Left lung (tissue), 4 donors: ENCODE measurements at regions not wholly inside any gene's neighbourhood (a gene's known extent, or its start where the extent isn't known, plus 50 kb on each side); places are given as distances from the start of the nearest gene placed in this dataset.

Experiments used
- ATAC-seq: fragments of 200-7000 bp; cut with Tn5 transposase; one replicate; pipeline ENCODE4 v1.9.1; 2020; ENCODE audit warnings: moderate library complexity
- DNase-seq, 4 donors: peaks; one replicate each; pipeline ENCODE4 v3.0.0-alpha.2; 2013 to 2020
- H3K27ac ChIP-seq, 2 donors: fragments of 200-600 bp; sonication (generic) in 1 of 2; one replicate each; pipeline versions ENCODE4 v1.5.0 to v1.8.0; 2020 to 2021
- H3K27me3 ChIP-seq, 2 donors: fragments of 200-600 bp; sonication (generic) in 1 of 2; one replicate each; pipeline versions ENCODE4 v1.5.0 to v1.8.0; 2020 to 2021
- H3K36me3 ChIP-seq, 2 donors: fragments of 200-600 bp; sonication (generic) in 1 of 2; one replicate each; pipeline versions ENCODE4 v1.5.0 to v1.8.0; 2020 to 2021
- H3K4me1 ChIP-seq, 2 donors: fragments of 200-600 bp; one replicate each; pipeline ENCODE4 v1.8.0; 2021
- H3K4me3 ChIP-seq, 2 donors: fragments of 200-600 bp; sonication (generic) in 1 of 2; one replicate each; pipeline versions ENCODE4 v1.5.0 to v1.8.0; 2020 to 2021; ENCODE audit warnings: mild to moderate bottlenecking in 1 of 2
- H3K9me3 ChIP-seq, 2 donors: fragments of 200-600 bp; sonication (generic) in 1 of 2; one replicate each; pipeline versions ENCODE4 v1.5.0 to v1.8.0; 2020 to 2021
- intact Hi-C, 2 donors: fragments of 100-400 bp; cut with DNase I; formaldehyde crosslinking; loops; one replicate each; pipeline versions ENCODE4 v1.11.2 to v1.14.2; 2022
- TF ChIP-seq, protein P1 (sequence below), 2 donors: fragments of 200-600 bp; sonication (generic) in 1 of 2; IDR thresholded peaks; one replicate each; pipeline versions ENCODE4 v1.5.0 to v1.8.0; 2021; ENCODE audit warnings: antibody characterized with exemption in 2 of 2
- donor health status: DM: no; HTN: yes; CAD: no.
- donor health status: DM: no; HTN: no; CAD: no.

DNA sequence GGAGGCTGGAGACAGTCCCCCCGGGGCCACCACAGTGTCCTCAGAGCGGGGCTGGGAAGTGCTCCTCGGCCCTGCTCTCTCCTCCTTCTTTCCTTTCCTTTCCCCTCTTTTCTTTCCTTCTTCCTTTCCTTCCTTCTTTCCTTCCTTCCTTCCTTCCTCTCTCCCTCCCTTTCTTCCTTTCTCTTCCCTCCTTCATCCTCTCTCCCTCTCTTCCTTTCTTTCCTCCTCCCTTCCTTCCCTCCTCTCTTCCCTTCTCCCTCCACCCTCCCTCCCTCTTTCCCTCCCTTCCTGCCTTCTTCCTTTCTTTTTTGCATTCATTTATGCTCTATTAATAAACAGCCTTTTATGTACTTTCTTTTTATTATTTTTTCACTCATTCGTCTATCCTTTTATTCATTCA lies 127.1 kb upstream of the TCERG1L start:
- Histone ChIP-seq H3K4me3 (no peak overlapping the region), H3K27ac (no peak overlapping the region), H3K27me3 (peaks cover 0 to 45% of the 10 kb centered on the region in 2 donors), H3K36me3 (no peaks in the 10 kb centered on the region), H3K4me1 (no peaks in the 10 kb centered on the region), H3K9me3 (no peaks in the 10 kb centered on the region)
- intact Hi-C loops = no loop called here
- ATAC-seq (no peak), DNase-seq (no peak)
- TF ChIP-seq, protein P1, sequence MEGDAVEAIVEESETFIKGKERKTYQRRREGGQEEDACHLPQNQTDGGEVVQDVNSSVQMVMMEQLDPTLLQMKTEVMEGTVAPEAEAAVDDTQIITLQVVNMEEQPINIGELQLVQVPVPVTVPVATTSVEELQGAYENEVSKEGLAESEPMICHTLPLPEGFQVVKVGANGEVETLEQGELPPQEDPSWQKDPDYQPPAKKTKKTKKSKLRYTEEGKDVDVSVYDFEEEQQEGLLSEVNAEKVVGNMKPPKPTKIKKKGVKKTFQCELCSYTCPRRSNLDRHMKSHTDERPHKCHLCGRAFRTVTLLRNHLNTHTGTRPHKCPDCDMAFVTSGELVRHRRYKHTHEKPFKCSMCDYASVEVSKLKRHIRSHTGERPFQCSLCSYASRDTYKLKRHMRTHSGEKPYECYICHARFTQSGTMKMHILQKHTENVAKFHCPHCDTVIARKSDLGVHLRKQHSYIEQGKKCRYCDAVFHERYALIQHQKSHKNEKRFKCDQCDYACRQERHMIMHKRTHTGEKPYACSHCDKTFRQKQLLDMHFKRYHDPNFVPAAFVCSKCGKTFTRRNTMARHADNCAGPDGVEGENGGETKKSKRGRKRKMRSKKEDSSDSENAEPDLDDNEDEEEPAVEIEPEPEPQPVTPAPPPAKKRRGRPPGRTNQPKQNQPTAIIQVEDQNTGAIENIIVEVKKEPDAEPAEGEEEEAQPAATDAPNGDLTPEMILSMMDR (IDR thresholded peaks at IDR 0.05) = no peak

DNA sequence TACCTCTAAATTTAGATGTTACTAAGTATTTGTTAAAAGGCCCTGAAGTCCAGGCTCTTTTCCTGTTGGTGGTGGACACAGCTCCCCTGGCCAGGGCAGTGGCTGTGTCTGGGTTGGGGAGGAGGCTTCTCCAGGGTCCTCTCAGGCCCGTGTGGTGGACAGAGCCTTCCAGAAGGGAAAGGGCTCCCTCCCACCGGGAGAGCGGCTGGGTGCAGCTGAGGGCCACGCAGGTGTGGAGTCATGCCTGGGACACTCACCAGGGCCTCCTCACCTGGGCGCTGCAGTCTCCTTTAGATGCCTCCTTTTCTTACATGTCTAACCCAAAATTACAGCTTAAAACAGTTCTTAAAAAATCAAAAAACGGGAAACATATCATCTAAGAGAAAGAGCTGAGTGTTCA lies 128.2 kb upstream of the TCERG1L start:
- H3K9me3 ChIP-seq = no peaks in the 10 kb centered on the region
- no peak for ATAC-seq
- DNase-seq = peak in 1 of 4 donors; percentile 64
- peaks cover 0 to 46% of the 10 kb centered on the region in 2 donors for H3K27me3 ChIP-seq
- TF ChIP-seq, protein P1 (IDR thresholded peaks at IDR 0.05) = no peak
- intact Hi-C loops = no loop called here
- no peaks in the 10 kb centered on the region for H3K36me3 ChIP-seq
- H3K4me1 ChIP-seq = no peaks in the 10 kb centered on the region
- no peak overlapping the region for H3K27ac ChIP-seq
- no peak overlapping the region for H3K4me3 ChIP-seq

DNA sequence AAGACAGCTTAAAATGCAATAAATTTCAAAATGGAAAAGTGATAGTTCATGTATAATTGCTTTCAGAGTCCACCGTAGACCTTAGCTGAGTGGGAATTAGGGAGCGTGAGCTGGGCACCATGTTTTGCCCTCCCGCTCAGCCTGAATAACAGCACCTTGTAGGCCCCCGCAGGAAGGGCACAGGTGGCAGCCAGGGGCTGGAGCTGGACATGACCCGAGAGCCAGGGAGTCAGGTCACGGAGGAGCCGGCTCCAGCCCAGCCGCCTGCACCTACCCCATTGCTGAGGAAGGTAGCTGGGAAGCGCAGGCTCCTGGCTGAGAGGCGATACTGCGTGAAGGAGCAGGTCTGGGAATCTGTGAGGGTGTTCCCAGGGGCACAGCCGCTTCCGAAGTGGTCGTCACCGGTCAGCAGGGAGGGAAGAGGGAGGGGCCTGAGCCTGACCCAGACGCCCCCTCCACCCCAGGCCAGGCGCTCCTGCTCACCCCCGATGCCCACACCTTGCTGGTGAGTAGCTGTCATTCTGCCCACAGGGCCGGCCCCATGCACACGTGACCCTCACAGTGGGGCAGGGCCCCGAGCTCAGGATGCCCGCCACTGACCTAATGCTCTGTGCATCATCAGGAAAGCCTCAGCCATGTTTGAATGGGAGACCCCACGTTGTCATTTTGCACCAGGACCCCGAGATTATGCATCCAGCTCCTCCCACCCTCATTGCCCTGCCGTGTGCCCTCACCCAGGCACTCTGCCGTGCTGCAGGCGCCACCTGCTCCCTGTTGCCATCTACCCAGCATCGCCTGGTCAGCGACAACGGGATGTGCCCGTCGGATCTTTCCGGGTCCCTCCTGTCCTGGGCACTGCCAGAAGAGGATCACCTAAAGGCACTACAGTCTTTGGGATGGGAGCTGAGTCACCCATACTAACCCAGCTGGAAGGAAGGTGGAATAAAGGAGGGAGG lies 129.2 kb upstream of the TCERG1L start:
- TF ChIP-seq, protein P1 (IDR thresholded peaks at IDR 0.05) = no peak
- ATAC-seq = no peak
- H3K27ac ChIP-seq = no peak overlapping the region
- H3K36me3 ChIP-seq = no peaks in the 10 kb centered on the region
- no peak overlapping the region for H3K4me3 ChIP-seq
- H3K4me1 ChIP-seq = no peaks in the 10 kb centered on the region
- peaks cover 0 to 46% of the 10 kb centered on the region in 2 donors for H3K27me3 ChIP-seq
- intact Hi-C loops = no loop called here
- peak in 1 of 4 donors; percentile 73 for DNase-seq
- H3K9me3 ChIP-seq = no peaks in the 10 kb centered on the region

DNA sequence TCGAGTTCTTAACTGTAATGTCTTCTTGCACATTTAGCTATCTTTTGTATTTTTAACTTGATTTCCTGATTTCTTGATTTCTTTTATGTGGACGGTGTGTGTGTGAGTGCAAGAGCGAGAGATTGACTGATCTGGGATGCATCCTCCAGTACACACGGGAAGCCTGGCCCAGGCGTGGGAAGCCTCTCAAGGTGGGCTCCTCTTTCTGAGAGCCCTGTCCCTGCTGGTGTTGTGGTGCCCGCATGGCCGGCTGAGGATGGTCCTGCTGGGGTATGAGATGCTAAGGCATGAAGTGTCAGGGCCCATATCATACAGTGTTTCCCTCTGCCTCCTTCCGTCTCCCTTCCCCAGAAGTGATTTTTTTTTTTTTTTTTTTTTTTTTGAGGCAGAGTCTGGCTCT lies 130.8 kb upstream of the TCERG1L start:
- DNase-seq (peak in 1 of 4 donors; percentile 72), ATAC-seq (no peak)
- Histone ChIP-seq H3K36me3 (no peaks in the 10 kb centered on the region), H3K4me1 (no peaks in the 10 kb centered on the region), H3K9me3 (no peaks in the 10 kb centered on the region), H3K4me3 (no peak overlapping the region), H3K27me3 (peaks cover 0 to 46% of the 10 kb centered on the region in 2 donors), H3K27ac (no peak overlapping the region)
- TF ChIP-seq, protein P1 (IDR thresholded peaks at IDR 0.05) = no peak
- intact Hi-C loops = no loop called here

DNA sequence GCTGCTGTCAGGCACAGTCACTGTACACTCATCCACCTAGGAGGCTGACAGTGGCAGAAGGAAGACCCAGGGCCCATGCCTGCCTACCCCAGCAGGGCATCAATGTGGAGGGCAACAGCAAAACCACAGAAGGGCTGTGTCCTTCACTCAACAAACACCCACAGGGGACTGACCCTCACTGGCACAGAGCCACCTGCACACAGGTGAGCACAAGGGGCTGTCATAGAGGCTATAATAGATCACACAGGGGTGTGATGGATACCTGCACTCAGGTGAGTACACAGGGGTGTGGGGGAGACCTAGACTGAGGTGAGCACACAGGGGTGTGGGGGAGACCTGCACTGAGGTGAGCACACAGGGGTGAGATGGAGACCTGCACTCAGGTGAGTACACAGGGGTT lies 132.8 kb upstream of the TCERG1L start:
- ATAC-seq (no peak), DNase-seq (no peak)
- intact Hi-C loops = no loop called here
- Histone ChIP-seq H3K27ac (no peak overlapping the region), H3K9me3 (no peaks in the 10 kb centered on the region), H3K4me1 (no peaks in the 10 kb centered on the region), H3K36me3 (no peaks in the 10 kb centered on the region), H3K4me3 (no peak overlapping the region), H3K27me3 (peaks cover 0 to 42% of the 10 kb centered on the region in 2 donors)
- TF ChIP-seq, protein P1 (IDR thresholded peaks at IDR 0.05) = no peak
